ENCODE measurements at regions not wholly inside any gene's neighbourhood (a gene's known extent, or its start where the extent isn't known, plus 50 kb on each side); places are given as distances from the start of the nearest gene placed in this dataset.

DNA sequence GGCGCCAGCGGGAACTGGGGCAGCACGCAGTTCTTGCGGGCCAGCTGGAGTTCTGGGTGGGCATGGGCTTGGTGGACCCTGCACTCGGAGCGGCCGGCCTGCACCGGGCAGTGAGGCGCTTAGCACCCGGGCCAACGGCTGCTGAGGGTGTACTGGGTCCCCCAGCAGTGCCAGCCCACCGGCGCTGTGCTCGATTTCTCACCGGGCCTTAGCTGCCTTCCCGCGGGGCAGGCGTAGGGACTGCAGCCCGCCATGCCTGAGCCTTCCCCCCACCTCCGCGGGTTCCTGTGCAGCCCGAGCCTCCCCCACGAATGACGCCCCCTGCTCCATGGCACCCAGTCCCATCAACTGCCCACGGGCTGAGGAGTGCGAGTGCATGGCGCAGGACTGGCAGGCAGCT, 168.8 kb downstream of the CD24 start:
- Mint-ChIP-seq H3K9me3 (peaks cover 11% of the 10 kb centered on the region), H3K36me3 (ENCODE audit: low read depth) (no peaks in the 10 kb centered on the region), H3K27ac (no peak overlapping the region), H3K4me1 (ENCODE audit: low read depth) (0 out of 2 replicates have a peak, but pooled peaks cover 5% of the 10 kb centered on the region), H3K27me3 (ENCODE audit: insufficient read depth) (peaks cover 14% of the 10 kb centered on the region), H3K4me3 (no peak overlapping the region)
- DNase-seq, result no peak
- TF ChIP-seq, protein P1, sequence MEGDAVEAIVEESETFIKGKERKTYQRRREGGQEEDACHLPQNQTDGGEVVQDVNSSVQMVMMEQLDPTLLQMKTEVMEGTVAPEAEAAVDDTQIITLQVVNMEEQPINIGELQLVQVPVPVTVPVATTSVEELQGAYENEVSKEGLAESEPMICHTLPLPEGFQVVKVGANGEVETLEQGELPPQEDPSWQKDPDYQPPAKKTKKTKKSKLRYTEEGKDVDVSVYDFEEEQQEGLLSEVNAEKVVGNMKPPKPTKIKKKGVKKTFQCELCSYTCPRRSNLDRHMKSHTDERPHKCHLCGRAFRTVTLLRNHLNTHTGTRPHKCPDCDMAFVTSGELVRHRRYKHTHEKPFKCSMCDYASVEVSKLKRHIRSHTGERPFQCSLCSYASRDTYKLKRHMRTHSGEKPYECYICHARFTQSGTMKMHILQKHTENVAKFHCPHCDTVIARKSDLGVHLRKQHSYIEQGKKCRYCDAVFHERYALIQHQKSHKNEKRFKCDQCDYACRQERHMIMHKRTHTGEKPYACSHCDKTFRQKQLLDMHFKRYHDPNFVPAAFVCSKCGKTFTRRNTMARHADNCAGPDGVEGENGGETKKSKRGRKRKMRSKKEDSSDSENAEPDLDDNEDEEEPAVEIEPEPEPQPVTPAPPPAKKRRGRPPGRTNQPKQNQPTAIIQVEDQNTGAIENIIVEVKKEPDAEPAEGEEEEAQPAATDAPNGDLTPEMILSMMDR (IDR thresholded peaks at IDR 0.05), result no peak

DNA sequence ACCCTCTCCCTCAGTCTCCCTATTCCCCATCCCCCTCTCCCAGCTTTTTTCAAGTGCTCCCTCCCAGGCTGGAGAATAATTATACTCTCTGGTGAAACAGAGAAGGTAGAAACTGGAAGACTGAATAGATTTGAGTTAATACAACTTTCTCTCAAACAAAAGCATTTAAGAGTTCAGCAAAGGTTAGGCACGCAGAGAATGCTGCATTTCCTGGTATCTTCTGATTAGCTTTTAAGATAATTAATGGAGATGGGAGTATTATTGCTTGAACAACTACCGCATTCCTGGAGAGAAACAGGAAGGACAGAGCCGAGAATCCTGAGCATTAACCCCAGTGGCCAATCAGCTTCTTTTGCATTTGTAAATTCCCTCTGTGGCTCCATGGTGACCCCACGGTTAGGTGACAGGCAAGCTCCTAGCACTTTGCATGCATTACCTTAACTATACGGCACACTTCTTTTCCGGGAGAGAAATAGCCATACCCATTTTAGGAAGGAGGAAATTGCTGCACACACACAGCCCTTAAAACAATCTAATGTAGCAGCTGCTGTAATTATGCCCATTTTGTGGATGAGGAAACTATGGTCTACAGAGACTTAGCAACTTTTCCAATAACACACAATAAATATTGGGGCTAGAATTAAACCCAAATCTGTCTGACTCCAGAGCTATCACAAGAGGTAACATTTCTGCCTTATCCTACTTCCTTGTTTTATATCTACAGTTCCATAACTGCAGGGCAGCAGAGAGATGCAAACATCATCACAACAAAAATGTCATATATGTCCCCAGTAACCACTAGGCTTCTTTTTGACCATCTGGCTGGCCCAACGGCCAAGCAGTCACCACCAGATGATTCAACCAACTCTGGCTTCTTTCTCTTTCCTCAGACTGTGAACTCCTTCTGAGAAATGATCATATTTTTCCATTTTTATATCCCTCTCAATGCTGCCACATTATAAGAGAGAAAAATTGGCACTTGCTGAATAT, 169.9 kb downstream of the CD24 start:
- H3K27ac Mint-ChIP-seq, result no peak overlapping the region
- peaks cover 5% of the 10 kb centered on the region; the same call in 1 of the 2 replicates for H3K9me3 Mint-ChIP-seq
- TF ChIP-seq, protein P1 (IDR thresholded peaks at IDR 0.05), result no peak
- H3K4me3 Mint-ChIP-seq, result no peak overlapping the region
- H3K27me3 Mint-ChIP-seq (ENCODE audit: insufficient read depth), result peaks cover 14% of the 10 kb centered on the region
- no peaks in the 10 kb centered on the region for H3K36me3 Mint-ChIP-seq (ENCODE audit: low read depth)
- H3K4me1 Mint-ChIP-seq (ENCODE audit: low read depth), result 0 out of 2 replicates have a peak, but pooled peaks cover 5% of the 10 kb centered on the region
- DNase-seq, result no peak

DNA sequence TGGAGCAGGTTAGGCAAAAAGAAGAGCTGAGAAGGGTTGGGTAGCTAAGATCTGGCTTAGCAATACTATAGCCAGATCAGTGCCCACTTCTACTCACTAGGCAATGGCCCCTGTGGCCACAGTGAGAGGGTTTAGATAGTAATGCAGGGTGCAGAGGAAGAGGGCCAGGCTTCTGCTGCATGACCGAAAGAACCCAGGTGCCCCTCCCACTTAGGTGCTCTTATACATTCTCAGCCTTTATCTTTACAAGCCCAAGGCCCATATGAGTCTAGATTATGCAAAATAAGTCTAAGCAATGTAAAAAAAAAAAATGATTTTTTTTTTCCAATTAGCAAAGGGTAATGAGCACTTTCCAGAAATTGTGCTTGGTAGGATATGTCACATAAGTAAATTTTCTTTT, 171.3 kb downstream of the CD24 start:
- DNase-seq, result no peak
- H3K27me3 Mint-ChIP-seq (ENCODE audit: insufficient read depth), result peaks cover 20% of the 10 kb centered on the region
- H3K4me1 Mint-ChIP-seq (ENCODE audit: low read depth), result peaks cover 14% of the 10 kb centered on the region
- H3K36me3 Mint-ChIP-seq (ENCODE audit: low read depth), result no peaks in the 10 kb centered on the region
- no peak overlapping the region for H3K4me3 Mint-ChIP-seq
- peaks cover under 1% of the 10 kb centered on the region; the same call in 1 of the 2 replicates for H3K9me3 Mint-ChIP-seq
- TF ChIP-seq, protein P1 (IDR thresholded peaks at IDR 0.05), result no peak
- H3K27ac Mint-ChIP-seq, result no peak overlapping the region

DNA sequence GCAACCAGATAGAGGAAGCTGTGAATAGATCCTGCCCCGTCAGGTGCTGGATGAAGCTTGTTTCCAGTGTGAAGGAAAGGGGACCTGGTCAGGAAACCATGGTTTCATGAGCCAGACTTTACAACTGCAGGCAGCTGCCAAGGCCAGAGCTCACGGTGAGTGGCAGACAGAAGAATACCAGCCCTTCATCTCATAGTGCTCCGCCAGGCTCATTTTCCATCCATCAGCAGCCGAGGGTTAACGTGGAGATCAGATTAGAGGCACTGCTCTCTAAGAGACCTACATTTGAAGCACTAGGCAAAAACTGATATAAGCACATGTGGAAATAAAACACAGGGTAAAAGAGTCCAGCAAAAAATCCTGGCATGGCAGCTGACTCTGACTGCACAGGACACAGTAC, 172.4 kb downstream of the CD24 start:
- Mint-ChIP-seq H3K9me3 (no peaks in the 10 kb centered on the region), H3K27me3 (ENCODE audit: insufficient read depth) (peaks cover 20% of the 10 kb centered on the region), H3K4me3 (no peak overlapping the region), H3K36me3 (ENCODE audit: low read depth) (no peaks in the 10 kb centered on the region), H3K4me1 (ENCODE audit: low read depth) (peaks cover 18% of the 10 kb centered on the region), H3K27ac (no peak overlapping the region)
- DNase-seq, result no peak
- TF ChIP-seq, protein P1 (IDR thresholded peaks at IDR 0.05), result no peak

DNA sequence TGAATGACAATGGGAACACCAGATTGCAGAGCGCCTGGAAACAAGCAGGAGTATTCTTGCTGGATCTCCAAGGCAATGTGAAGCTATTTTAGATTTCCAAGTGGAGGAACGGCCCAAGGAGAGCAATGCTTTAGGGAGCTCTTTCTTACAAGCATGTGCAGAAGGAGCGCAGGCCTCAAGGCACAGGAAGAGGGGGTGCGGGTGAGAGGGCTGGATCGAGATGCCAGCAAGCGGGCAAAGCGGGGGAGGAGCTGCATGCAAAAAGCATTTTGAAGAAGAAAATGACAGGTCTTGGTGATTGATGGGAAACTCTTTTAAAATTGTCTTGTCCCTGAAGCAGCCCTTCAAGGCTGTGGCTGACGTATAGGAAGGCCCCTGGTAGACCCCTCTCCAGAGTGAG, 171.9 kb downstream of the QRSL1 start:
- TF ChIP-seq, protein P1 (IDR thresholded peaks at IDR 0.05), result no peak
- Mint-ChIP-seq H3K27ac (no peak overlapping the region), H3K4me1 (ENCODE audit: low read depth) (peaks cover 18% of the 10 kb centered on the region), H3K27me3 (ENCODE audit: insufficient read depth) (peaks cover 18% of the 10 kb centered on the region), H3K9me3 (no peaks in the 10 kb centered on the region), H3K36me3 (ENCODE audit: low read depth) (no peaks in the 10 kb centered on the region), H3K4me3 (no peak overlapping the region)
- no peak for DNase-seq

Measured in HFFc6 (cell line).